Naive B cell (primary cell): ENCODE measurements at regions not wholly inside any gene's neighbourhood (a gene's known extent, or its start where the extent isn't known, plus 50 kb on each side); places are given as distances from the start of the nearest gene placed in this dataset.
A peak's percentile ranks its signal among the peaks of the same experiment; 100 is the strongest.
"Not testable (repeated sequence)": the region's sequence is repeated elsewhere in the genome, so short reads cannot be mapped to it uniquely, and the experiment has no call there.

Experiments used
- ATAC-seq, 2 donors: fragments of 150-1000 bp; cut with Tn5 transposase; 2 replicates each; pipeline ENCODE4 v1.10.0; 2021; ENCODE audit warnings: low read depth in 2 of 2, mild to moderate bottlenecking in 2 of 2, moderate library complexity in 2 of 2
- DNase-seq: peaks from one replicate; pipeline ENCODE4 v3.0.0; 2022
- H3K27ac Mint-ChIP-seq, 6 donors: one replicate each; pipeline ENCODE4 v1.8.0; 2020 to 2022; ENCODE audit warnings: mild to moderate bottlenecking in 6 of 6, mixed read lengths in 6 of 6, moderate library complexity in 5 of 6, inconsistent platforms in 2 of 6
- H3K27me3 Mint-ChIP-seq, 3 donors: one replicate each; pipeline ENCODE4 v1.8.0; 2021 to 2022; ENCODE audit warnings: mixed read lengths in 3 of 3, mild to moderate bottlenecking in 1 of 3
- H3K36me3 Mint-ChIP-seq, 2 donors: one replicate each; pipeline ENCODE4 v1.8.0; 2020 to 2022; ENCODE audit warnings: mixed read lengths in 2 of 2, inconsistent platforms in 1 of 2, mild to moderate bottlenecking in 1 of 2
- H3K4me1 Mint-ChIP-seq, 3 donors: one replicate each; pipeline ENCODE4 v1.8.0; 2020 to 2022; ENCODE audit warnings: mixed read lengths in 3 of 3, inconsistent platforms in 1 of 3, mild to moderate bottlenecking in 1 of 3, moderate library complexity in 1 of 3
- H3K4me3 Mint-ChIP-seq, 8 donors: one replicate each; pipeline ENCODE4 v1.8.0; 2020 to 2022; ENCODE audit warnings: mild to moderate bottlenecking in 8 of 8, mixed read lengths in 8 of 8, moderate library complexity in 8 of 8, inconsistent platforms in 2 of 8
- H3K9me3 Mint-ChIP-seq, 7 donors: one replicate each; pipeline ENCODE4 v1.8.0; 2020 to 2022; ENCODE audit warnings: mixed read lengths in 7 of 7, mild to moderate bottlenecking in 5 of 7, inconsistent platforms in 2 of 7, moderate library complexity in 1 of 7

GRCh38 chr21:25166904-25167303 lies 440.4 kb downstream of the MRPL39 start:
- DNase-seq, H3K4me1 Mint-ChIP-seq, ATAC-seq, H3K27me3 Mint-ChIP-seq, H3K27ac Mint-ChIP-seq, H3K4me3 Mint-ChIP-seq: not testable (repeated sequence)
- Mint-ChIP-seq H3K9me3 (peaks cover 7 to 64% (median 44%) of the 10 kb centered on the region in 7 donors), H3K36me3 (peaks cover 34 to 40% of the 10 kb centered on the region in 2 donors)

GRCh38 chr21:25161571-25161970 lies 445.7 kb downstream of the MRPL39 start:
- H3K4me3 Mint-ChIP-seq: no peak overlapping the region
- peaks cover 6 to 12% (median 11%) of the 10 kb centered on the region in 3 donors for H3K4me1 Mint-ChIP-seq
- H3K9me3 Mint-ChIP-seq: peaks cover 6 to 55% (median 33%) of the 10 kb centered on the region in 7 donors
- peak overlapping the region in 3 of 6 donors; percentile 16 to 84 (median 67) for H3K27ac Mint-ChIP-seq
- peaks cover 0 to 4% (median 0%) of the 10 kb centered on the region in 3 donors for H3K27me3 Mint-ChIP-seq
- ATAC-seq (peak; percentile 35 to 52), DNase-seq (no peak)
- peaks cover 23 to 30% of the 10 kb centered on the region in 2 donors for H3K36me3 Mint-ChIP-seq

GRCh38 chr21:25155020-25155419 lies 452.3 kb downstream of the MRPL39 start:
- H3K27ac Mint-ChIP-seq, DNase-seq, ATAC-seq, H3K4me3 Mint-ChIP-seq, H3K4me1 Mint-ChIP-seq, H3K27me3 Mint-ChIP-seq: not testable (repeated sequence)
- H3K36me3 Mint-ChIP-seq: peaks cover 8 to 17% of the 10 kb centered on the region in 2 donors
- peaks cover 0 to 26% (median 13%) of the 10 kb centered on the region in 7 donors for H3K9me3 Mint-ChIP-seq

GRCh38 chr21:25149022-25149421 lies 458.3 kb downstream of the MRPL39 start:
- peaks cover 8% of the 10 kb centered on the region in 2 donors for H3K36me3 Mint-ChIP-seq
- DNase-seq: no peak
- H3K4me3 Mint-ChIP-seq: no peak overlapping the region
- H3K9me3 Mint-ChIP-seq: peaks cover 4 to 22% (median 8%) of the 10 kb centered on the region in 7 donors
- no peak for ATAC-seq
- no peak overlapping the region for H3K27ac Mint-ChIP-seq
- peaks cover 0 to 7% (median 4%) of the 10 kb centered on the region in 3 donors for H3K4me1 Mint-ChIP-seq
- H3K27me3 Mint-ChIP-seq: no peaks in the 10 kb centered on the region

GRCh38 chr21:25139414-25139813 lies 467.9 kb downstream of the MRPL39 start:
- Mint-ChIP-seq H3K9me3 (peaks cover 0 to 11% (median 2%) of the 10 kb centered on the region in 7 donors), H3K36me3 (peaks cover 0 to 5% of the 10 kb centered on the region in 2 donors), H3K4me1 (peaks cover 3 to 4% (median 3%) of the 10 kb centered on the region in 3 donors), H3K27ac (no peak overlapping the region), H3K4me3 (no peak overlapping the region), H3K27me3 (no peaks in the 10 kb centered on the region)
- no peak for ATAC-seq
- no peak for DNase-seq

DNA sequence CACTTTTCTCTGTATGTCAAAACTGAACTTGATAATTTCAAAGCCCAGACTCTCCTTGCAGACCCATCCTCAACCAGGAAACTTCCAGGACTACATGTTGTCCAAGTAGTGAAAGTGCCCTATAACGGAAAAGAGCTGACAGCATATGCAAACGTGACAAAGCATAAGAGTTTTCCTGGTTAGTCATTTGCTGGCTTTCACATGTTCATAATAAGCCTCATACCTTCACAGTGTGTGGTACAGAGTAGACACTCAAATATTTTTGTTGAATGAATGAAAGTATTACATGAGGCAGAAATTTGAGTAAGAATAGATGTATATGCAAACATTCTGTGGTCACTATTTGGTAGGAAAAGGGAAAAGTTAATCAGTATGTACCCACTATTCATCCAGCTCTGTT lies 473.3 kb downstream of the MRPL39 start:
- Mint-ChIP-seq H3K27me3 (peaks cover 0 to 17% (median 0%) of the 10 kb centered on the region in 3 donors), H3K9me3 (peaks cover 2 to 25% (median 7%) of the 10 kb centered on the region in 7 donors), H3K4me3 (no peak overlapping the region), H3K36me3 (peaks cover 0 to 5% of the 10 kb centered on the region in 2 donors), H3K27ac (no peak overlapping the region), H3K4me1 (peaks cover 0 to 3% (median 3%) of the 10 kb centered on the region in 3 donors)
- no peak for DNase-seq
- ATAC-seq: no peak

DNA sequence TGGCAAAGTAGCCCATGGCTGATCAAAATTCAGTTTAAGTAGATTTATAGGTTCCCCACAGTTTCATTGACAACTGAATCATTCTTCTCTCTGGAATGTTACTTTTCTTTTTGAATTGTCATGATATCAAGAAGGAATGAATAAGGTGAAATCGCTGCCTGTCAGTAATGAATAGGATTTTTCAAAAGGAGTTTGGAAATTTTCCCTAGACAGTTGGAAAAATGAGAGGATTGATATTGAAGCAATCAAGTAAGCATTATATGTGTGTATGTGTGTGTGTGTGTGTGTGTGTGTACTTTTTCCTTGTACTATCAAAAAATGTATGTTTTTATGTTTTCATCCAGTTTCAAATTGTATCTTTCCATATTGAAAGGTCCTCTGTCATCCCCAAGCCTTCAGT lies 479.5 kb downstream of the MRPL39 start:
- DNase-seq: no peak
- peaks cover 0 to 3% of the 10 kb centered on the region in 2 donors for H3K36me3 Mint-ChIP-seq
- peaks cover 0 to 12% (median 0%) of the 10 kb centered on the region in 3 donors for H3K27me3 Mint-ChIP-seq
- peaks cover 0 to 14% (median 6%) of the 10 kb centered on the region in 7 donors for H3K9me3 Mint-ChIP-seq
- peaks cover 0 to 4% (median 0%) of the 10 kb centered on the region in 3 donors for H3K4me1 Mint-ChIP-seq
- no peak overlapping the region for H3K27ac Mint-ChIP-seq
- no peak for ATAC-seq
- H3K4me3 Mint-ChIP-seq: no peak overlapping the region

- H3K4me3 Mint-ChIP-seq: no peak overlapping the region
- H3K27me3 Mint-ChIP-seq: peaks cover 0 to 12% (median 0%) of the 10 kb centered on the region in 3 donors
- DNase-seq (no peak), ATAC-seq (no peak)
- peaks cover 0 to 4% (median 0%) of the 10 kb centered on the region in 3 donors for H3K4me1 Mint-ChIP-seq
- peaks cover 0 to 8% (median 4%) of the 10 kb centered on the region in 7 donors for H3K9me3 Mint-ChIP-seq
- no peak overlapping the region for H3K27ac Mint-ChIP-seq
- peaks cover 0 to 3% of the 10 kb centered on the region in 2 donors for H3K36me3 Mint-ChIP-seq
Observed at GRCh38 chr21:25127007-25127406, 480.3 kb downstream of the MRPL39 start.

DNA sequence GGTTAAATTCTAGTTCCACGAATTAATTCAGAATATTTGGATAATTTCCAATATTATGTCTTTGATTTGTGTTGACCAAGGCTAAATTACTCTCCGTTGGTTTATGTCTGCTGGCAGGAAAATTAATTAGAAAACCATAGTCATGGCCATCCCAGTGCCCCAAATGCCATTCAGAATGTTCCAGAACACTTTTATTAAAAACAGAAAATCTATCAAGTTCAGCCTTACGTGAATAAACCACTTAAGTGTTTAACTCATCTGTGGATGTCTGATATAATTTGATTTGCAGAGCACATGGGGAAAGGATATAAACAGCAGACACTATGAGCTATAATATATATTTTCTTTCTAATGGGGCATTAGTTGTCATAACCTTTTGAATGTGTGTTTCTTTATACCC lies 480.7 kb downstream of the MRPL39 start:
- peaks cover 0 to 5% (median 0%) of the 10 kb centered on the region in 3 donors for H3K4me1 Mint-ChIP-seq
- peaks cover 2 to 3% of the 10 kb centered on the region in 2 donors for H3K36me3 Mint-ChIP-seq
- H3K27ac Mint-ChIP-seq: no peak overlapping the region
- DNase-seq: no peak
- no peak overlapping the region for H3K4me3 Mint-ChIP-seq
- no peak for ATAC-seq
- peaks cover 0 to 3% (median 2%) of the 10 kb centered on the region in 7 donors for H3K9me3 Mint-ChIP-seq
- H3K27me3 Mint-ChIP-seq: peaks cover 0 to 9% (median 4%) of the 10 kb centered on the region in 3 donors

GRCh38 chr21:25118648-25119047 lies 488.6 kb downstream of the MRPL39 start:
- peaks cover 5 to 10% (median 6%) of the 10 kb centered on the region in 3 donors for H3K27me3 Mint-ChIP-seq
- ATAC-seq: no peak

DNA sequence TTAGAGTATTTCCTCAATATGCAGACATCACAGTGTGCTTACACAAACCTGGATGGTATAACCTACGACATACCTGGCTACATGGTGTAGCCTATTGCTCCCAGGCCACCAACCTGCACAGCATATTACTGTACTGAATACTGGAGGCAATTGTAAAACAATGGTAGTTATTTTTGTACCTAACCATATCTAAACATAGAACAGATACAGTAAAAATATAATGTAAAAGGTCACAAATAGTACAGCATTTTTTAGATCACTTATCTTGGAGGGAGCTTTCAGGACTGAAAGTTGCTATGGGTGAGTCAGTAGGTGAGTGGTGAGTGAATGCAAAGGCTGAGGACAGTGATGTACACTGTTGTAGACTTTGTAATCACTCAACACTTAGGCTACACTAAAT lies 492.3 kb downstream of the MRPL39 start:
- H3K9me3 Mint-ChIP-seq: peaks cover 1 to 5% (median 4%) of the 10 kb centered on the region in 7 donors
- H3K4me3 Mint-ChIP-seq: no peak overlapping the region
- peaks cover 0 to 4% (median 0%) of the 10 kb centered on the region in 3 donors for H3K4me1 Mint-ChIP-seq
- no peak overlapping the region for H3K27ac Mint-ChIP-seq
- H3K36me3 Mint-ChIP-seq: no peaks in the 10 kb centered on the region
- H3K27me3 Mint-ChIP-seq: no peaks in the 10 kb centered on the region
- DNase-seq: no peak
- ATAC-seq: no peak

More at GRCh38 chr21:25118648-25119047, 488.6 kb downstream of the MRPL39 start:
- no peak overlapping the region for H3K27ac Mint-ChIP-seq
- H3K4me1 Mint-ChIP-seq: peaks cover 0 to 7% (median 0%) of the 10 kb centered on the region in 3 donors
- no peak overlapping the region for H3K4me3 Mint-ChIP-seq
- peaks cover 1 to 11% (median 4%) of the 10 kb centered on the region in 7 donors for H3K9me3 Mint-ChIP-seq
- no peak for DNase-seq
- peaks cover 5 to 9% of the 10 kb centered on the region in 2 donors for H3K36me3 Mint-ChIP-seq

DNA sequence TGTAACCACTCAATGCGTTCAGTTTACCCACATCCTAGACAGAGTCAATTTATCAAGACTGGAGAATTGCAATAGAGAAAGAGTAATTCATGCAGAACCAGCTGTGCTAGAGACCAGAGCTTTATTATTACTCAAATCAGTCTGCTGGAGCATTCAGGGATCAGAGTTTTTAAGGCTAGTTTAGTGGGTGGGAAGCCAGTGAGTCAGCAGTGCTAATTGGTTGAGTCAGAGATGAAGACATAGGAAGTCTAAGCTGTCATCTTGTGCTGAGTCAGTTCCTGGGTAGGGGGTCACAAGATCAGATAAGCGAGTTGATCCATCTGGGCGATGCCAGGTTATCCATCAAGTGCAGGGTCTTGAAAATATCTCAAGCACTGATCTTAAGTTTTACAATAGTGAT lies 499.6 kb downstream of the MRPL39 start:
- Mint-ChIP-seq H3K9me3 (peaks cover 0 to 13% (median 3%) of the 10 kb centered on the region in 7 donors), H3K27me3 (no peaks in the 10 kb centered on the region), H3K4me3 (no peak overlapping the region), H3K4me1 (peaks cover 0 to 4% (median 0%) of the 10 kb centered on the region in 3 donors), H3K27ac (no peak overlapping the region), H3K36me3 (peaks cover 0 to 8% of the 10 kb centered on the region in 2 donors)
- DNase-seq (no peak), ATAC-seq (no peak)

DNA sequence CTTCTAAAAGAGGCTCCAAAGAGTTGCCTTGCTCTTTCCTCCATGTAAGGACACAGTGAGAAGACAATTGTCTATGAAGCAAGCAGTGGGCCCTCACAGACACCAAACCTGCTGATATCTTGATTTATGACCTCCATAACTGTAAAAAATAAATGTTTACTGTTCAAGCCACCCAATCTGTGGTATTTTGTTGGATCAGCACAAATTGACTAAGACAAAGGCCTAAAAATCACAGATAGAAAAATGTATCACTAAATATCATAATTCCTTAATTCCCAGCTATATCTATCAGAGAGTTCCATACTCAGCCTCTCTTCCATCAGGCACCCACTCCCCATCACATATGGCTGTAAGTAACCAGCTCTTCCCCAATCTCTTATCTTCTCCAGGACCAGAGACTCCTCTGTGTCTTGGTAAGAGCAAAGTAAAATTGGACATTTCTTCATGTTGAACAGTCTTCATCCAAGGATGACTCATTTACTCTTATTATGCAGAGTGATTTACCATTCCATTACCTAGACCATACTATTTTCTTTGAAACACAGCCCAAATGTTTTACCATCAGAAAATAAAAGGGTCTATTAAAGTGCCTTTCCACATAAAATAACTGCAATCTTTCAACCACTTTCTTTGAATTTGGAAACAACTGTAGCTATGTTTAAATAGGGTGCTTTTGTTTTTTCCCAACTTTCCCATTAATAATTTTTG lies 503.6 kb downstream of the MRPL39 start:
- ATAC-seq (no peak), DNase-seq (no peak)
- Mint-ChIP-seq H3K9me3 (peaks cover 0 to 13% (median 3%) of the 10 kb centered on the region in 7 donors), H3K27ac (peak overlapping the region in 2 of 6 donors; percentile 4 to 62), H3K36me3 (peaks cover 0 to 8% of the 10 kb centered on the region in 2 donors), H3K27me3 (no peaks in the 10 kb centered on the region), H3K4me1 (no peaks in the 10 kb centered on the region), H3K4me3 (no peak overlapping the region)

GRCh38 chr21:25097648-25098047 lies 509.6 kb downstream of the MRPL39 start:
- DNase-seq: no peak
- ATAC-seq: no peak
- Mint-ChIP-seq H3K36me3 (no peaks in the 10 kb centered on the region), H3K9me3 (peaks cover 0 to 24% (median 4%) of the 10 kb centered on the region in 7 donors), H3K4me3 (no peak overlapping the region), H3K27ac (peak overlapping the region in 1 of 6 donors; percentile 54), H3K27me3 (no peaks in the 10 kb centered on the region), H3K4me1 (peaks cover 4 to 11% (median 9%) of the 10 kb centered on the region in 3 donors)
